Activated CD4-positive, alpha-beta T cell treated with anti-CD3 and anti-CD28 coated beads, Interleukin-2, amount 50 U/mL, for 1 hour (primary cell): ENCODE measurements at regions not wholly inside any gene's neighbourhood (a gene's known extent, or its start where the extent isn't known, plus 50 kb on each side); places are given as distances from the start of the nearest gene placed in this dataset.
"Not testable (repeated sequence)": the region's sequence is repeated elsewhere in the genome, so short reads cannot be mapped to it uniquely, and the experiment has no call there.

Experiments
- DNase-seq: peaks from one replicate; pipeline ENCODE4 v3.0.0-alpha.2; 2020

DNA sequence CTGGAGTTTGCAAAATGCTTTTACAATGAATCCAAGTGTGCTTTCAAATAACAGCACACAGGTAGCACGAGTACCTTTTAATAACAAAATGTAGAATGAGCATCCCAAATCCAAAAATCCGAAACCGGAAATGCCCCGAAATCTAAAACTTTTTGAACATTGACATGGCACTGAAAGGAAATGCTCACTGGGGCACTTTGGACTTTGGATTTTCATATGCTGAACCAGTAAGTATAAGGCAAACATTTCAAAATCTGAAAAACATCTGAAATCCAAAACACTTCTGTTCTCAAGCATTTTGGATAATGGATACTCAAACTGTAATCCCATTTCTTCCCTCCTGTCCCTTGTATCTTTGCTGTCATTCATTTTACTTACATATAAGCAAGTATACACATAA lies 50.1 kb downstream of the GCNT4 start:
- DNase-seq = no peak

DNA sequence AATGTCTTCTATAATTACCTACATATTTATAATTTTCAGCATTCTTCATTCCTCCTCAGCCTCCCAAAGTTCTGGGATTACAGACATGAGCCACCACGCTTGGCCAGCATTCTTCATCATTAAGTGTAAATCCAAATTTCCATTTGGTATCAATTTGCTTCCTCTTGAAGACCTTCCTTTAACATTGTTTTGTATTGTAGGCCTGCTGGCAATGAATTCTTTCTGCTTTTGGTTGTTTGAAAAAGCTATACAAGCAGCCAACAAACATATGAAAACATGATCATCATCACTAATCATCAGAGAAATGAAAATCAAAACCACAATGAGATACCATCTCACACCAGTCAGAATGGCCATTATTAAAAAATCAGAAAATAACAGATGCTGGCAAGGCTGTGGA lies 56.4 kb downstream of the GCNT4 start:
- no peak for DNase-seq

DNA sequence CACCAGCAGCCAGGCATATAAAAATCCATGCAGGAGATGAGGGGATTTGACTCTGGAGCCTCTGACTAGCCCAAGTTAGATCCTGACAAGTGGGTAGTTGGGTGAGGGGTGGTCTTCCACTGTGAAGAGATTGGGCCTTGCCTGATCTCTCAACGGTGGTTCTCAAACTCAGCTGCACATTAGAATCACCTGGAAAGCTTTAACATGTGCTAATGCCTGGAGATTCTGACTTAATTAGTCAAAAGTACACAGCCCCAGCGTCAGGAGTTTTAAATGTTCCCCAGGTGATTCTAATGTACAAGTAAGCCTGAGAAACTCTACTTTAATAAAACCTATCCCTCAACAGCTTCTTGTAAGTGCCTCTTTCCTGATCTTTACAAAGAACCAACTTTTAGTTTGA lies 57.5 kb downstream of the GCNT4 start:
- no peak for DNase-seq

DNA sequence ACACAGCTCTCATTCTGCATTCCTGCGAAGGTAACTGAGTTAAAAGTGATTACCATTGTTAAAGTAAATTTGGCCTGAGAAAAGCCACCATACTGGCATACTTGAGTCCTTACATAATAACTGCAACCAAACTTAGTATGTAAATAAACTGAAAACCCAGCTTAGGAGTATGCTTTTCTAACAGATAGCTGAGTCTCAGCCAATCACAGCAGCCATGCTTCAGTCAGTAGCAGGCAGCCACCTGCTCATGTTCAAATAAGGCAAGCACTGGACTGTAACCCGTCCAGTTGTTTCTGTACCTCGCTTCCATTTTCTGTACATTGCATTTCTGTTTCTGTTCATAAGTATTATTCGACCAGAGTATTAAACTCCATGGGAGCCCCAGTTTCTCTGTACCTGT lies 58.6 kb downstream of the GCNT4 start:
- DNase-seq = no peak

DNA sequence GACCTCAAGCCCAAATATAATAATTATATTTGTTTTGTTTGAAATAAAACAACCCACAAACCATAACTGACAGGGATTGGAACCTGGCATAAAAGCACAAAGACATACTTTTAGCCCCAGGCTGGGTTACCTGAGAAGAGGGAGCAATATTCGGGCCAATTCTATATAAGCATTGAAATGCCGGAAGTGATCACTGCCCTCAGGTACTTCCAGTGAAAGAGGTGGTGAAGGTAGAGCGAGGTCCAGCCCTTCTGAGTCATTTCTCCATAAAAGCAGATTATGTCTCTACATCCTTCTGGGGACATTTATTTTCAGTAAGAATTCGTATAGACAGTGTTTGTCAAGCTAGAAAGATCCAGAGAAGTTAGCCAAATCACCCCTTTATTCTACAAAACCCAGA lies 59.6 kb downstream of the GCNT4 start:
- no peak for DNase-seq

DNA sequence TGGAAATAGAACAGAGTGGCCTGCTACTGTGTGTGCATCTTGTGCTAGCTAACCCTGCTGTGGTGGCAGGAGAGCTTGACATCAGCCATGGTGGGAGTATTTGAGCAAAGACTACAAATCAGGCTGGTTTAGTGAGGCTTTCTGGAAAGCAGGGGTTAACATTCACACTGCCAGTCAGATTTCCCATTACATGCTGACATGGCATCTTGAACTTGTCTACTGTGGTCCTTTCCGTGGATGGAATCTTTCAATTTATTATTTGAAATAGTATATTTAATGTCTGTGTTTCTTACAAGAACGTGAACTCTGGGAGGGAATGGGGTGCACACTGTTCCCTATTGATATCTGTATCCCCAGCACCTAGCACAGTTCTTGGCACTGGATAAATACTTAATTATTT lies 60.8 kb downstream of the GCNT4 start:
- DNase-seq = no peak

DNA sequence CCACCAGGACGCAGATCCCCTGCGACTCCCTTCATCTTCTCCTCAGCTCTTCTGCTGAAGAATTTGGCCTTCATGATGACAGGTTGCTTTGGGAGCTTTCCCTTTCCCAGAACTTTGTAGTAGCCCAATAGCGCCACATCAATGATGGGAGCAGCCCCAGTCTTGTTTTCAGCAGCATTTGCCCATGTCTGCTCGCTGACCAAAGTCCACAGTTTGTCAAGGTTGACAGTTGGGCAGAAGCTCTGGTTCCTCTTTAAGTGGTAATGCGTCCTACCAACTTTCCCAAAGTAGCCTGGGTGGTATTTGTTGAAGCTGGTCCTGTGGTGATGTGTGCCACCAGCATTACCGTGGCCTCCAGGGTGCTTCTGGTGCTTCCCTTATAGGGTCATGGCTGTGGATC lies 62.2 kb downstream of the GCNT4 start:
- DNase-seq = no peak

DNA sequence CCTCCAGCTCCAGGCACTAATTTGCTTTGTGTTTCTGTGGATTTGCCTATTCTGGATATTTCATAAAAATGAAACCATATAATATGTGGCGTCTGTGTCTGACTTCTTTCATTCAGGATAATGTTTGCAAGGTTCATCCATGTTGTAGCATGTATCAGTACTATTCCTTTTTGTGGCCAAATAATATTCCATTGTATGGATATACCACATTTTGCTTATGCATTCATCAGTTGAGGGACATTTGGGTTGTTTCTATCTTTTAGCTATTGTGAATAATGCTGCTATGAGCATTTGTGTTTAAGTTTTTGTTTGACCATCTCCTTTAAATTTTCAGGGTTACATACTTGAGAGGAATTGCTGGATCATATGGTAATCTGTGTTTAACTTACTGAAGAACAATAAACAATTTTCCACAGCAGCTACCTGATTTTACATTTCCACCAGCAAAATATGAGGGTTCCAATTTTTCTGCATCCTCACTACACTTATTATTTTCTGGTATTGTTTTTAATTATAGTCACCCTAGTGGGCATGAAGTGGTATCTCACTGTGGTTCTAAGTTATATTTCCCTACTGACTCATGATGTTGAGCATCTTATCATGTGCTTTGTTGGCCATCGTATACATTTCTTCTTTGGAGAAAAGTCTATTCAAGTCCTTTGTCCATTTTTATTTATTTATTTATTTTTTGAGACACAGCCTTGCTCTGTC lies 63.9 kb downstream of the GCNT4 start:
- no peak for DNase-seq

DNA sequence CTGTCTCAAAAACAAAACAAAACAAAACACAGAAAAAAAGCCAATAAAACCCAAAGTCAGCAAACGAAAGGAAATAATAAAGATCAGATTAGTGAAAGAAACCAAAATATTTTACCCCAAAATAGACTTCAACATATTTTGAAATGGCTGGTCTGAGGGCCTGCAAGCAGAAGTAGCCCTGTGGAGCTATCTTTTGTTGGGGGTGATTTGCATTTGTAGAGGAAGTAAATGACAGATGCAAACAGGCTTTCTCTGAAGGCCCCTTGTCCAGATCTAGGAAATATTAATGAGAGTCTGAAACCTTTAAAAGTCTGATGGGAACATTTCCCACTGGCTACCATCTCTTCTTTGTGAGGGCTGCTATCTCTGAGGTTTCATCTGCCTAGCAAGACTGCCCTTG lies 74.0 kb downstream of the GCNT4 start:
- no peak for DNase-seq

DNA sequence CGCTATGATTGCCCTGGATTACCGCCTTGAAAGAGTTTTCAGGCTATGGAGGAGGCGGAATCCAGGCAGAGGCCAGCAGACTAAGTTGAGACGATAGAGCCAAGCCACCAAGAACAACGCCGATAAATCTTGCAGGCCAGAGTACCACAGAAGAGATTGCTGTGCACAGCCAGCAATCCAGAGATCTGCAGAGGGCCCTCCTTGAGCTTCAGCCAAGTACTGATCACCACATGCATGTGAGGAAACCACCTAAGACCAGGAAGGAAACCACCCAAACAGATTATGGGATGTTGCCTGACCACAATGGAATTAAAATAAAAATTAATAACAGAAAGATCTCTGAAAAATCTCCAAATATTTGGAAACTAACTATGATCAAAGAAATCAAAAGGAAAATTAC lies 74.9 kb downstream of the GCNT4 start:
- DNase-seq = no peak

DNA sequence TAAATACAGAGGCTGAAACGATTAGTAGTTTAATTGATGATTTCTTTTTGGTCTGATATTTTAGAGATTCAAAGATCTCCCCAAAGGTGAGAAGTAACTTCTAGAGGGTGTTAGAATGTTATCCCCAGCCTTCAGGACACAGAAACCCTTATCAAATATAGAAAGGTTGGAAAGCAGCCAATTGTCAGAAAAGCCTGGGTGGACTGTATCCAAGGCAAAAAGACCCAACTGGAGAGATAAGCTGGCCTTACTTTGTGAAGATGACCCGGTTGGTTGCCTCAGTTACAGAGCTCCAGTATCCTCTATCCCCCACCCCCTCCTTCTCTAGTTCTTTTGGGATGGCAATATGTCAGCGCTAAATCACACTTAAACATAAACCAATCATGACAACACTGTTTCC lies 75.7 kb downstream of the GCNT4 start:
- DNase-seq = no peak

DNA sequence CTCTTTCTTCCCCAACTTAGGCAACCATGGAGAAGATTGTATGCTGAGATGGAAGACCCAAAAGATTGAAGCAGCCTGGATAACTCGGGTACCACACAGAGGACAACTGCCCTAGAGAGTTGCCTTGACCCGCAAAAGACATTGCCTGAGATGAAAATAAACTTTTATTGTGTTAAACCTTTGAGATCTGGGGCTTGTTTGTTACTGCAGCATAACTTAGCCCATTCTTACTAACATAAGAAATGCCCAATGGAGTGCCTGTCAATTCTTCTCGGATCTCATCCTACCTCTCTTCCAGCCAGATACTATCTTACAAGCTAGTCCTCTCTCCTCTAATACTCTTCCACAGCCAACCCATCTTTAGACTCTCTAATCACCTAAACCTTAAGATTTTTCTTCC lies 76.8 kb downstream of the GCNT4 start:
- DNase-seq = no peak

DNA sequence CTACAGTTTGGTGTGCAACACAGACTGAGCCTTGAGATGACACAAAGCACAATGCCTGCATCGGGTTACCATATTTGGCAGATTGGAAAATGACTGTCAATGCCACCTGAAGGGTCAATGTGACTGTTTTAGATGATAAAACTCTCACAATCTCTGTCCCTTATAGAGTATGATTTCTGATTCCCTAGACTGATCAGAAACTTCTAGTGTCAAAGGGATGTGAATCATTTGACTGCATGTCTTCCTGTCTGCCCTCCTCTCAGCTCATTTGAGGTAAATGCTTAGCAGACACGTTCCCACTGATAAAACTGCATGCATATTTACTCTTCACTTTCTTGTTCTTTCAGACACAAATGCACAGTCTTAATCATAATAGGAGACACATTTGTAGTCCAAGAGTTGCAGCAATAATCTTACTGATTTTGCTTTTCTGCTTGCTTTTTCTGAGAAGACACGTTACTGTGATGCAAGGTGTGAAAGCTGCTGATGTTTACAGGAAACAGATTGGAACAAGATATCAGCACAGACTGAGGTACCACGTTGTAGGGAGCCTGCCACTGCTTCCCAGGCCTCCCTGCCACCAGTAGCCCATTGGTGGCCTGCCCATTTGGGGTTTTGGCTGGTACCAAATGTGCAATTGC lies 77.8 kb downstream of the GCNT4 start:
- no peak for DNase-seq

DNA sequence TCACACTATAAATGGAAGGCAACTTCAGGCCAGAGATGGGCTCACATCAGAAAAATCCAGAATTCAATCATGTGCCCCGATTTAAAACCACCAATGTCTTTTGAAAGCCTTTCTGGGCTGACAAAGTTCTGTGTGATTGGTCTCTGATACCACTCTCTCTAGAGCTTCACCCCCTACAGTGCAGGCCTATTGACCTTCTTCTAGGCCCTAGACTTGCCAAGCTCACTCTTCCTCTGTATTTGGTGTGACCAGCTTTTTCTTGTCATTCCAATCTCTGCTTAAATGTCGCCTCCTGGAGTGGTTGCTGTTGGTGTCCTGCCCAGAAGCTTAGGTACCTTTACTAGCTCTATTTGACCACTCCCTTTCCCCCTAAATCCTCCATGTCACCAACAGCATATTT lies 78.7 kb downstream of the GCNT4 start:
- DNase-seq = no peak

DNA sequence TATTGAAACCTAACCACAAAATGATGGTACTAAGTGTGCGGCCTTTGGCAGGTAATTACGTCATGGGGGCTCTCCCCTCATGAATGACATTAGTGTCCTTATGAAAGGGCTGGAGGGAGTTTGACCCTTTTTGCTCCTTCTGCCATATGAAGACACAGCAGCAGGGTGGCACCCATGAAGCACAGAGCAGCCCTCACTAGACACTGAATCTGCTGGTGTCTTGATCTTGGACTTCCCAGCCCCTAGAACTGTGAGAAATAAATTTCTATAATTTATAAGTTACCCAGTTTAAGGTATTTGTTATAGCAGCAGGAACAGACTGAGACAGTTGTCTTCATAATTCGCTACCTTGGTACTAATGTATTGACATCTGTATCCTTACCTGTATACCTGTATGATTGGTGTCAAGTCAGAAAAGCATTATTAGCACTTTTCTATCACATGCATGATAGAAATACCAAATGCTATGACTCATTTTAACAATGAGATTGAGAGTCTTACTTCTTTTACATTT lies 80.4 kb downstream of the GCNT4 start:
- no peak for DNase-seq

DNA sequence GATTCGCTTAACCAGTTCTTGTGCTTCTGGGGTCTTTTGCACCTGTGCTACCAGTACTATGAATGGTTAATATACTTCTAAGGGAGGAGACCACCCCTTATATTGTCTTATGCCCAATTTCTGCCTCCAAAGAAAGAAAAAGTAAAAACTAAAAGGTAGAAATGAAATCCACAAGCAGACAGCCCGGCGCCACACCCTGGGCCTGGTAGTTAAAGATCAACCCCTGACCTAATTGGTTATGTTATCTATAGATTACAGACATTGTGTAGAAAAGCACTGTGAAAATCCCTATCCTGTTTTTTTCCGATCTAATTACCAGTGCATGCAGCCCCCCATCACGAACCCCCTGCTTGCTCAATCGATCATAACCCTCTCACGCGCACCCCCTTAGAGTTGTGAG lies 81.5 kb downstream of the GCNT4 start:
- not testable (repeated sequence) for DNase-seq

DNA sequence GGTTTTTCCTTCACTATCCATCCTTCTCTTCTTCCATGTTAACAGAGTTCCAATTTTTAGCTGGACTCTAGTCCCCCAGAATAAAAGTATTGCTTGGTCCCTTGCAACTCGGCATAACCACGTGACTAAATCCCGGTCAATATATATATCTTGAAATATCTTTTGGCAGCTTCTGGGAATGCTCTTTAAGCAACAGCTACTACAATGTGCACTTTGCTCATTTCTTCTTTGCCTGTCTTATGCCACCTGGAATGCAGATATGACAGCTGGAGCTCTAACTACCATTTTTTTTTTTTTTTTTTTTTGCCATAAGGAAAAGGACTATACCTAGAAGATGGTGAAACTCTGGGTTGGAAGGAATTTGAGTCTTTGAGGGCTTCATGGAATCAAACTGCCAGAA lies 82.6 kb downstream of the GCNT4 start:
- no peak for DNase-seq

DNA sequence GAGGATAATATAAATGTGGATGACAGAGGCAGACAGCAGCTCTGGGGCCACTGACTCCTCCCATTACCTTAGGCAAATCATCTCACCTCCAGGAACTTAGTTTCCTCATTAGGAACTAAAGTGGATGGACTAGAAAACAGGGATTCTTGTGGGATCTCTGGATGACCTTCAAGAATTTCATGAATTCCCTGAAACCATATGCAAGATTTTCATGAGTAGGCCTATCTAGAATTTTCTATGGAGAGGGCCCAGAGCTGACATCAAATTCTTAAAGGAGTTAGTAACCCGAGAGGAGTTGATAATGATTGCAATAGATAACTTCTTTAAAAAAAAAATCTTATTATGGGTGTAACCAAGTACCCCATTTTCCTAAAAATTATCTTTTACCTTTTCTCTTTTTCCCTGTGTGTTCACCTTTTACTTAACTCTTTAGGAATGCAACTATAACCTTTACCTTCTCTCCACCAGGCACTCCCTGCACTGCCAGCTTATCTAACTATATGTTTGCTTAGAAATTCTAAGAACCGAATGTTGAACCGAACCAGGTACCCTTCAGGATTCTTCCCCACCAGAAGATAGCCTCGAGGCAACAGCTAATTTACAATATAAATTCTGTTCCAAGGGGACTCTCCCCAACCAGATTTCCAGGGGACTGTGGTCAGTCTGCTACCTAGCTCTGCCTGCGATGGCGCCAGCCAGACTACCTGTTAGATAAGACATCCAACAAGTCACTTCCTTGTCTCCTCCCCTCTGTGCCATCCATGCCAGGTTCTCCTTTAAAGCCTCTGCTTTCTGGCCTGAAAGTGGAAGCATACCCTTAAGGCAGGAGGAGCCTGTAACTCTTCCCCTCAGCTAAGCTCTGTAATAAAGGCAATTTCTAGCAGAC lies 86.0 kb downstream of the GCNT4 start:
- DNase-seq = no peak

DNA sequence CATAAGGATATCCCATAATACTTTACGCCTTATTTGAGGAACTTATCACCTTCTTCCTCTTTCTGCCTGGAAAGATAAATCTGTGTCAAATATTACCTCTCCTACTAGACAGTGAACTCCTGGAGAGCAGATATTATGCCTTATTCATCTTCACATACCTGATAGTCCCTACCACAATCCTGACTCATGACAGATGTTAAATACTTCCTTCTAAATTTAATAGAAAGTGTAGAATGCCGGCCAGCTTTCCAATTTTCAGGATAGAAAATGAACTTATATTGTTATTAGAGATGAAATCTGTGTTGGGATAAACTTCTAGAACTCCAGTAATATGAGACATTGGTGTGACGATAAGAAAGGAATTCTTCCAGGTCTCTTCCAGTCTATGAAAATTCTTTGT lies 89.0 kb downstream of the GCNT4 start:
- no peak for DNase-seq

DNA sequence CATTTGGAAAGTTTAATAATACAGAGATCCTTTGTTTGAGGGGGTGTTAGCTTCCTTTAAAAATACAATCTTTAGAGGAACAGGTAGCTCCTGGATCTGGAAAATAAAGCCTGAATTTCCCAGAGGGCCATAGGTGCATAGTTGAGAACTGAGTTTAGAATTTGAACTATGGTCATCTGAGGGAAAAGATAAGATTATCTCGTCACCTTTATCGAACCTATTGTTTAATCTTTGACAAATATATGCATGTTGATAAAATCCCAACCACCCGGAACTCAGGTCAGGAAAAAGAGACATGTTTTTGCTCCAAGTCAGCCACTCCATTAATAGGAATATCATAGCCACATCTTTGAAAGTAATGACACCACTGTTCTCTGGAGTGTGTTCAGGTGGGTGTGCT lies 91.7 kb upstream of the FAM169A start:
- DNase-seq = no peak

DNA sequence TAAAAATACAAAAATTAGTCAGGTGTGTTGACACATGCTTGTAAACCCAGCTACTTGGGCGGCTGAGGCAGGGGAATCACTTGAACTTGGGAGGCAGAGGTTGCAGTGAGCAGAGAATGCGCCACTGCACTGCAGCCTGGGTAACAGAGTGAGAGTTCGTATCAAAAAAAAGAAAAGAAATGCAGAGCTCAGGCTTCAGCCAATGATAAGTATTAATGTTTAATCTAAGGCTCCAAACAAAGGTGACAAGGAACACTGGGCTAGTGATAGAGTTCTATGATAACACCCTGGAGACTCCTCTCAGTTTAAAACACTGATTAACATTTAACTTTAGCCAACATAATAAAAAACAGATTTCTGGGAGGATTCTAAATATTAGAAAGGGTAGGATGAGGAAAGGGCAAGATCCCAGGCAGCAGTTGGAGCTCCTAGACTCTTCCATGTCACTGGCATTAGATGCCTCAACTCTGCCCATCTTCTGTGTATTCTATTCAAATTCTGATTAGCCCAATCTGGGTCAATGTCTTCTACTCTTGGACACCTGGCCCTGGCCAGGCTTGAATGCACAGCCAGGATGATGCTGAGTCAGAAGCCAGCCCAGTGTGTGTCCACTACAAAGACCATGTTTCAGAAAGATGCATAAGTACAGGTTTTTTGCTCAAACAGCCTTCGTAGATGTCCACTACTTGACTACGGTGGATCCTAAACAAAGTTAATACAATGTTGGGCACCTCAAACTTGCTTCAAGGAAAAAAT lies 91.0 kb upstream of the FAM169A start:
- DNase-seq = no peak

DNA sequence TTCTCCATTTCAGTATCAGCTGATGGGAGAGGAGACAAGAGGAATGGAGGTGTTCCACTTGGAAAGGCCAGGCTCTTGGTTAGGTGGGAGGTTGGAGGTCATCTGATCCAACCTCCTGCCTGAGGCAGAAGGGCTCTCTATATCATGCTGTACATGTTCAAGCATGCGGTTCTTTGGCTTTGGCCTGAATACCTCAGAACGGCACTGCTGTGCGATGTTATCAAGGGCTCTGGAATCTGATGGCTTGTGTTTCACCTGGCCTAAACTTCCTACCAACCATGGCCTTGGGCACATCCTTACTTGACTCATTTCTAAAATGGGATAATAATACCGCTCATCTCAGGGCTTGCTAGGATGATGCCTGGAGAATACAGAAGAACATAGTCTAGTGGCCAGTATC lies 90.1 kb upstream of the FAM169A start:
- DNase-seq = no peak

DNA sequence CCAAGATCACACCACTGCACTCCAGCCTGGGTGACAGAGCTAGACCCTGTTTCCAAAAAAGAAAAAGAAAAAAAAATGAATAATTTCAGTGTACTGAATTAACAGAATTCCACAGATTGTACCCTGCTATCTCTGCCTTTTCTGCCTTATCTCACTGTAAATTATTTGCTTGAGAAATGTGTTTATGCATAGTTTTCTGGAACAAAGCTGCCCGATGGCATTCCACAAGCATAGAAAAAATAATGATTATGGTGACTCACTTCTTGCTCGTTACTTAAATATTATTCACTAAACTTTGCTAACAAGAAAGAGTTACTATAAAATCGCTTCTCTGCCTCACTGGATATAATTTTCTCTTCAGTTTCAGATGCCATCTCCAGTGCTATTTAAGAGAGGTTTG lies 88.7 kb upstream of the FAM169A start:
- DNase-seq = no peak
